HCT116 (cell line): ENCODE measurements at regions not wholly inside any gene's neighbourhood (a gene's known extent, or its start where the extent isn't known, plus 50 kb on each side); places are given as distances from the start of the nearest gene placed in this dataset.

Experiments used
- ATAC-seq: fragments of 200-7000 bp; cut with Tn5 transposase; 2 replicates; pipeline ENCODE4 v1.9.1; 2020; ENCODE audit warnings: mild to moderate bottlenecking, moderate library complexity
- BruUV-seq: library from RNA; stranded (reverse); fragments of 400-500 nt; replicated peaks from 2 replicates; lab custom pipeline; 2021; lab: Mats Ljungman, UMichigan
- CTCF ChIA-PET: fragments of 300-600 bp; sonication (Branson Sonifier 250); formaldehyde crosslinking; loops from one replicate; lab custom pipeline; 2021; ENCODE audit warnings: antibody characterized with exemption; lab: Charles Lee
- POLR2A ChIA-PET: fragments of 300-600, 350-600 bp; sonication (Branson Sonifier 250); formaldehyde crosslinking; loops from one replicate; lab custom pipeline; 2021; ENCODE audit warnings: antibody characterized with exemption; lab: Charles Lee
- RAD21 ChIA-PET, 2 experiments: fragments of 300-600 bp; sonication (Branson Sonifier 250); formaldehyde crosslinking; loops; one replicate each; lab custom pipeline; 2023; ENCODE audit warnings: low total read pairs in 2 of 2; ENCODE audit not compliant: uncharacterized antibody in 2 of 2, unreplicated experiment in 2 of 2, low non-redundant PET in 1 of 2; lab: Charles Lee
- DNase-seq: peaks from one replicate; pipeline ENCODE4 v3.0.0-alpha.2; 2010; ENCODE audit warnings: low read depth, low spot score
- H2AFZ ChIP-seq: fragments of 200-600 bp; shearing (Covaris generic), sonication (generic); 2 replicates; pipeline ENCODE4 v1.6.1; 2017; ENCODE audit warnings: low read depth, mixed run types, mixed read lengths, antibody characterized with exemption, low read length; ENCODE audit not compliant: poor library complexity, severe bottlenecking
- H3K27ac ChIP-seq: 2 replicates; pipeline ENCODE4 v1.5.1; 2012; ENCODE audit warnings: low read depth, low read length
- H3K27me3 ChIP-seq: fragments of 200-600 bp; sonication (generic); 2 replicates; pipeline ENCODE4 v1.6.1; 2016; ENCODE audit warnings: mixed run types, low read length, mixed read lengths; ENCODE audit not compliant: insufficient read depth
- H3K36me3 ChIP-seq, 2 experiments: fragments of 200-500 bp in 1 of 2; fragments of 200-600 bp in 1 of 2; sonication (Bioruptor generic) in 1 of 2; sonication (generic) in 1 of 2; 2 replicates each; pipeline versions ENCODE4 v1.5.1 to v1.6.1; 2014 to 2016; ENCODE audit warnings: low read length in 2 of 2, inconsistent platforms in 1 of 2, mixed read lengths in 1 of 2, mixed run types in 1 of 2; ENCODE audit not compliant: insufficient read depth in 2 of 2, control insufficient read depth in 1 of 2
- H3K4me1 ChIP-seq, 2 experiments: fragments of 200-600 bp in 1 of 2; sonication (generic) in 1 of 2; 2 replicates each; pipeline versions ENCODE4 v1.5.1 to v1.6.1; 2012 to 2017; ENCODE audit warnings: low read length in 2 of 2, inconsistent platforms in 1 of 2, mild to moderate bottlenecking in 1 of 2, mixed read lengths in 1 of 2, mixed run types in 1 of 2, moderate library complexity in 1 of 2; ENCODE audit not compliant: insufficient read depth in 2 of 2, control insufficient read depth in 1 of 2
- H3K4me2 ChIP-seq: fragments of 200-600 bp; sonication (generic); 2 replicates; pipeline ENCODE4 v1.6.1; 2017; ENCODE audit warnings: mixed run types, low read length, mixed read lengths
- H3K4me3 ChIP-seq, 2 experiments: fragments of 200-600 bp in 1 of 2; sonication (generic) in 1 of 2; replicated peaks in 1 of 2; 2 replicates each; pipeline ENCODE4 v1.5.1; 2011 to 2016; ENCODE audit warnings: low read length in 2 of 2, control low read depth in 1 of 2, low read depth in 1 of 2, mild to moderate bottlenecking in 1 of 2, mixed read lengths in 1 of 2, mixed run types in 1 of 2
- H3K79me2 ChIP-seq: fragments of 200-600 bp; sonication (generic); 2 replicates; pipeline ENCODE4 v1.6.1; 2017; ENCODE audit warnings: mild to moderate bottlenecking, mixed run types, low read length, moderate library complexity, mixed read lengths; ENCODE audit not compliant: insufficient read depth
- H3K9ac ChIP-seq: fragments of 200-600 bp; sonication (generic); 2 replicates; pipeline ENCODE4 v1.6.1; 2016; ENCODE audit warnings: low read length, mixed read lengths
- H3K9me2 ChIP-seq: fragments of 200-600 bp; sonication (generic), shearing (Covaris generic); 2 replicates; pipeline ENCODE4 v1.6.1; 2017; ENCODE audit warnings: mixed run types, mild to moderate bottlenecking, moderate library complexity; ENCODE audit not compliant: insufficient read depth
- H3K9me3 ChIP-seq, 2 experiments: fragments of 200-500 bp in 1 of 2; fragments of 200-600 bp in 1 of 2; sonication (Bioruptor generic) in 1 of 2; sonication (generic) in 1 of 2; 2 replicates each; pipeline ENCODE4 v1.6.1; 2014 to 2017; ENCODE audit warnings: low read length in 2 of 2, mixed read lengths in 2 of 2, inconsistent platforms in 1 of 2, low read depth in 1 of 2, mild to moderate bottlenecking in 1 of 2, mixed run types in 1 of 2, moderate library complexity in 1 of 2; ENCODE audit not compliant: control insufficient read depth in 1 of 2, insufficient read depth in 1 of 2
- H4K20me1 ChIP-seq: fragments of 200-600 bp; sonication (generic), shearing (Covaris generic); 2 replicates; pipeline ENCODE4 v1.6.1; 2017; ENCODE audit warnings: mixed run types, mild to moderate bottlenecking, moderate library complexity; ENCODE audit not compliant: insufficient read depth
- CBX3 ChIP-seq: IDR thresholded peaks from 2 replicates; pipeline ENCODE4 v1.6.1; 2012; ENCODE audit warnings: low read depth
- CTCF ChIP-seq, 3 experiments: fragments of 200-600 bp in 1 of 3; sonication (generic) in 1 of 3; IDR thresholded peaks in 2 of 3; conservative IDR thresholded peaks in 1 of 3; 2 replicates each; pipeline ENCODE4 v1.5.1; 2012 to 2017; ENCODE audit warnings: low read depth in 2 of 3, low read length in 2 of 3, antibody characterized with exemption in 1 of 3, borderline replicate concordance in 1 of 3, control low read depth in 1 of 3, mild to moderate bottlenecking in 1 of 3, mixed read lengths in 1 of 3, mixed run types in 1 of 3, moderate library complexity in 1 of 3; ENCODE audit not compliant: insufficient read depth in 1 of 3
- EGR1 ChIP-seq: IDR thresholded peaks from 2 replicates; pipeline ENCODE4 v1.6.1; 2012; ENCODE audit warnings: low read depth
- ELF1 ChIP-seq: IDR thresholded peaks from 2 replicates; pipeline ENCODE4 v1.6.1; 2012; ENCODE audit warnings: low read depth, borderline replicate concordance
- EZH2 ChIP-seq: fragments of 200-600 bp; sonication (generic); IDR thresholded peaks from 2 replicates; pipeline ENCODE4 v1.6.1; 2017; ENCODE audit warnings: antibody characterized with exemption, mixed run types
- EZH2phosphoT487 ChIP-seq: fragments of 200-600 bp; IDR thresholded peaks from 2 replicates; pipeline ENCODE4 v1.6.1; 2018; ENCODE audit warnings: antibody characterized with exemption, borderline replicate concordance
- FOSL1 ChIP-seq: IDR thresholded peaks from 2 replicates; pipeline ENCODE4 v1.6.1; 2012; ENCODE audit warnings: low read depth
- JUND ChIP-seq: IDR thresholded peaks from 2 replicates; pipeline ENCODE4 v1.6.1; 2012
- MAX ChIP-seq: IDR thresholded peaks from 2 replicates; pipeline ENCODE4 v1.6.1; 2012
- POLR2A ChIP-seq: IDR thresholded peaks from 2 replicates; pipeline ENCODE4 v1.7.0; 2011; ENCODE audit warnings: borderline replicate concordance; ENCODE audit not compliant: insufficient read depth, insufficient read length; ENCODE audit errors: extremely low read depth
- POLR2AphosphoS5 ChIP-seq: IDR thresholded peaks from 2 replicates; pipeline ENCODE4 v1.6.1; 2011; ENCODE audit warnings: mild to moderate bottlenecking, low read depth, low read length, moderate library complexity
- REST ChIP-seq: IDR thresholded peaks from 2 replicates; pipeline ENCODE4 v1.6.1; 2012; ENCODE audit warnings: low read depth
- SIN3A ChIP-seq: IDR thresholded peaks from 2 replicates; pipeline ENCODE4 v1.6.1; 2012; ENCODE audit warnings: low read depth
- SP1 ChIP-seq: IDR thresholded peaks from 2 replicates; pipeline ENCODE4 v1.6.1; 2012; ENCODE audit warnings: low read depth
- SRF ChIP-seq: IDR thresholded peaks from 2 replicates; pipeline ENCODE4 v1.6.1; 2012; ENCODE audit warnings: low read depth
- TCF7L2 ChIP-seq: IDR thresholded peaks from 2 replicates; pipeline ENCODE4 v1.7.0; 2011; ENCODE audit warnings: borderline replicate concordance, inconsistent platforms; ENCODE audit not compliant: insufficient read depth, insufficient read length; ENCODE audit errors: extremely low read depth
- YY1 ChIP-seq: IDR thresholded peaks from 2 replicates; pipeline ENCODE4 v1.6.1; 2011; ENCODE audit warnings: low read length, low read depth, moderate library complexity, mild to moderate bottlenecking; ENCODE audit not compliant: insufficient replicate concordance; ENCODE audit errors: extremely low read depth
- ZFX ChIP-seq: fragments of 450-650 bp; IDR thresholded peaks from 2 replicates; pipeline ENCODE4 v1.6.1; 2017
- ZNF274 ChIP-seq: fragments of 200-500 bp; sonication (Bioruptor generic); IDR thresholded peaks from 2 replicates; pipeline ENCODE4 v1.6.1; 2014; ENCODE audit warnings: mild to moderate bottlenecking, low read depth, low read length, inconsistent platforms
- intact Hi-C: fragments of 100-400 bp; cut with micrococcal nuclease; formaldehyde crosslinking; loops from 2 replicates; pipeline ENCODE4 v1.10.0; 2022

- TF ChIP-seq EGR1, result no peak
- no peak for TF ChIP-seq TCF7L2
- no peak for TF ChIP-seq FOSL1
- TF ChIP-seq SIN3A, result no peak
- TF ChIP-seq POLR2A, result no peak
- TF ChIP-seq ZFX, result no peak
- TF ChIP-seq CTCF (IDR thresholded peaks at IDR 0.05 in 2 of 3, conservative IDR thresholded peaks at IDR 0.05 in 1 of 3; ENCODE audit: borderline replicate concordance in 1 of 3, insufficient read depth in 1 of 3, low read depth in 2 of 3, low read length in 2 of 3), result no peak
- TF ChIP-seq EZH2, result no peak
- TF ChIP-seq POLR2AphosphoS5, result no peak
- TF ChIP-seq YY1, result no peak
- no peak for TF ChIP-seq SRF
- no peak for TF ChIP-seq ELF1
- no peak for TF ChIP-seq MAX
- TF ChIP-seq CBX3, result no peak
- TF ChIP-seq REST, result no peak
- no peak for TF ChIP-seq SP1
- TF ChIP-seq JUND, result no peak
- TF ChIP-seq EZH2phosphoT487, result no peak
- no peak for TF ChIP-seq ZNF274
- TF ChIP-seq, all 23 proteins: peak for 0
- no peaks in the 10 kb centered on the region for H3K9me2 ChIP-seq
- no peaks in the 10 kb centered on the region for H3K36me3 ChIP-seq
- H3K27ac ChIP-seq, result no peak overlapping the region
- ChIA-PET POLR2A (no interaction called here), CTCF (no interaction called here), RAD21 (no interaction called here)
- no peak for DNase-seq
- no peak overlapping the region for H3K4me2 ChIP-seq
- no peaks in the 10 kb centered on the region for H3K79me2 ChIP-seq
- BruUV-seq, result no TSS peak
- no peak overlapping the region for H2AFZ ChIP-seq
- H3K9me3 ChIP-seq, result no peaks in the 10 kb centered on the region
- H4K20me1 ChIP-seq, result no peaks in the 10 kb centered on the region
- H3K27me3 ChIP-seq, result no peaks in the 10 kb centered on the region
- intact Hi-C loops, result no loop called here
- no peak overlapping the region for H3K4me3 ChIP-seq
- no peak for ATAC-seq
- no peak overlapping the region for H3K9ac ChIP-seq
- no peaks in the 10 kb centered on the region for H3K4me1 ChIP-seq
Measured at GRCh38 chr18:75343389-75343788, 84.1 kb downstream of the SMIM21 start.
